Large intestine (tissue), 3 donors: ENCODE measurements at regions not wholly inside any gene's neighbourhood (a gene's known extent, or its start where the extent isn't known, plus 50 kb on each side); places are given as distances from the start of the nearest gene placed in this dataset.
A peak's percentile ranks its signal among the peaks of the same experiment; 100 is the strongest.

Source experiments
- DNase-seq, 2 donors: peaks; one replicate each; pipeline versions ENCODE4 v3.0.0 to v3.0.0-alpha.2; 2013
- H3K27ac ChIP-seq: one replicate; pipeline ENCODE4 v1.5.1; 2013; ENCODE audit warnings: low read length
- H3K27me3 ChIP-seq: 2 replicates; pipeline ENCODE4 v1.6.1; 2013; ENCODE audit warnings: low read length; ENCODE audit not compliant: control insufficient read depth, insufficient read depth
- H3K36me3 ChIP-seq: 2 replicates; pipeline ENCODE4 v1.6.1; 2013; ENCODE audit warnings: low read length; ENCODE audit not compliant: control insufficient read depth, insufficient read depth
- H3K4me1 ChIP-seq: one replicate; pipeline ENCODE4 v1.6.1; 2013; ENCODE audit warnings: low read length; ENCODE audit not compliant: control insufficient read depth, insufficient read depth
- H3K4me3 ChIP-seq: one replicate; pipeline ENCODE4 v1.5.1; 2013; ENCODE audit warnings: low read length
- H3K9me3 ChIP-seq: one replicate; pipeline ENCODE4 v1.6.1; 2013; ENCODE audit warnings: mild to moderate bottlenecking, low read depth, low read length, moderate library complexity; ENCODE audit not compliant: control insufficient read depth
- WGBS: methylation state at CpG from one replicate; pipeline ENCODE4 v1.1.5; 2013; ENCODE audit warnings: low lambda C conversion rate; ENCODE audit not compliant: insufficient coverage; 5-methylcytosine and 5-hydroxymethylcytosine counted together

DNA sequence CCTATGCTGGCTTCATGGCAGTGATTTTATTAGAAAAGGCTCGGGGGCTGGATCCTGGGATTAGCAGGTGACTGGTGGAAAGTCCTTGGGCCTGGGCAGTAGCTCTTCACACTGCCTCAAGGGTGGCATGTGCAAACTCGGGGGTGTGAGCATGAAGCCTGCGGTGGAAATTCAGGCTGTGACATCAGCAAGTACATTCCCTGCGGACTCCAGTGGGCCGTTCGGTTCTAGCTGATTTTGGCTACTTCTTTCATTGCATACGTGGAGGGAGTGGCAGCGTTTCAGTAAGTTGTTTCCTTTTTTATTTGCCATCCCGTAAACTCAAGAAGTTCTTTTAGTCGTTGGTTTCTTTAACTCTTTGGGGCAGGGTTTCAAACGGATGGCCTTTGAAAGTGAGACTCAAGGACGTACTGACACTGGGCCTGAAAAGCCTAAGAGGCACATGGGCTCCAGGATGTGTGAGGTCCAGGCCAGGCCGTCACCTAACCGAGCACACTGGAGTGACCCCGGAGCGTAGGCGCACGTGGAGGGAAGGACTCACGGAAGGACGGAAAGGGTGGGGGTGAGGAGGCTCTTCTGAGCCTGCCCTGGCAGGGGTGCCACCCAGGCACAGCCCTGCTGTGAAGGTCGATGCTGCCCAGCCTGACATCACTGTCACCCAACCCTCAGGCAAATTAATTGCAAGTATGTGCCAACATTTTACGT lies 104.0 kb upstream of the FRMD1 start:
- H3K36me3 ChIP-seq: no peaks in the 10 kb centered on the region
- no peaks in the 10 kb centered on the region for H3K27me3 ChIP-seq
- H3K4me3 ChIP-seq: no peak overlapping the region
- DNase-seq: no peak
- no peak overlapping the region for H3K27ac ChIP-seq
- WGBS: 100% methylated on average over 2 of the region's 22 CpGs
- no peaks in the 10 kb centered on the region for H3K4me1 ChIP-seq
- no peaks in the 10 kb centered on the region for H3K9me3 ChIP-seq

- Histone ChIP-seq H3K9me3 (no peaks in the 10 kb centered on the region), H3K4me3 (no peak overlapping the region), H3K27ac (no peak overlapping the region), H3K27me3 (no peaks in the 10 kb centered on the region), H3K4me1 (no peaks in the 10 kb centered on the region), H3K36me3 (no peaks in the 10 kb centered on the region)
- WGBS: 100% methylated on average over 3 of the region's 8 CpGs
- DNase-seq: no peak
Measured at GRCh38 chr6:168182366-168182765, 103.4 kb upstream of the FRMD1 start.

GRCh38 chr6:168181876-168182275 lies 102.9 kb upstream of the FRMD1 start:
- H3K36me3 ChIP-seq: no peaks in the 10 kb centered on the region
- no peak for DNase-seq
- no peaks in the 10 kb centered on the region for H3K9me3 ChIP-seq
- H3K4me3 ChIP-seq: no peak overlapping the region
- H3K4me1 ChIP-seq: no peaks in the 10 kb centered on the region
- no CpG with 5 or more reads among the region's 11 CpGs for WGBS
- H3K27me3 ChIP-seq: no peaks in the 10 kb centered on the region
- no peak overlapping the region for H3K27ac ChIP-seq

- H3K9me3 ChIP-seq: no peaks in the 10 kb centered on the region
- no peak overlapping the region for H3K4me3 ChIP-seq
- H3K4me1 ChIP-seq: no peaks in the 10 kb centered on the region
- no peaks in the 10 kb centered on the region for H3K36me3 ChIP-seq
- DNase-seq: no peak
- no peaks in the 10 kb centered on the region for H3K27me3 ChIP-seq
- H3K27ac ChIP-seq: no peak overlapping the region
- no CpG with 5 or more reads among the region's 6 CpGs for WGBS
Measured at GRCh38 chr6:168181316-168181715, 102.3 kb upstream of the FRMD1 start.

GRCh38 chr6:168180548-168181011 lies 101.6 kb upstream of the FRMD1 start:
- H3K27me3 ChIP-seq: no peaks in the 10 kb centered on the region
- no peaks in the 10 kb centered on the region for H3K36me3 ChIP-seq
- no peak overlapping the region for H3K4me3 ChIP-seq
- no CpG with 5 or more reads among the region's 19 CpGs for WGBS
- H3K27ac ChIP-seq: no peak overlapping the region
- H3K9me3 ChIP-seq: no peaks in the 10 kb centered on the region
- no peaks in the 10 kb centered on the region for H3K4me1 ChIP-seq
- peak; percentile 74 to 88 for DNase-seq

DNA sequence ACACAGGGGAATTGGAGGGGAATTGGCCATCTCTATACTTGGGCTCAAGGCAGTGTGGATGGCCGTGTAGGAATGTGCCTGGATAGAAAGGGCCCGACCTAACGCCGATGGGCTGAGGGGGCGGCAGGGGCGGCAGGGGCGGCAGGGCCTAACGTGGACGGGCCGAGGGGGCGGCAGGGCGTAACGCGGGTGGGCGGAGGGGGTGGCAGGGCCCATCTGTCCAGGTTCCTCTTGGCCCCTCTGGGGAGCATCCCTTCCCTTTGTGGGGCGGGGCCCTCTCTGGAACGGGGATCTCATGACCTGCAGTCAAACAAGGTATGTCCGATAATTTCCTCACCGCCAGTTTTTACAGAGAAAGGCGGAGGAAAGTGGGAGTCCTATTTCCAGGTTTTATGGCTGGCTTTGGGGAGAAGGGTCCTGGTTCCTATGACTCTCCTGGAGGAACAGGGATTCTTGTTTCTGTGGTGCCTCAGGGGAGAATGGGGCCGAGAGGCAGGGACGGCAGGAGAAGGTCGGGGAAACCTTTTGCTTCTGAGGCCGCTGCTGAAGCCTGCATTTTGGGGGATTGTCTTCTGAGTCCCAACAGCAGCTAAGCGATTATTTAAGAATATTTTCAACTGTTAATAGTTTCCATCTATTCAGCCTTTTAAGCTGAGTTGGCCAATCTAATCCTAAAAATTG lies 100.8 kb upstream of the FRMD1 start:
- Histone ChIP-seq H3K27me3 (no peaks in the 10 kb centered on the region), H3K9me3 (no peaks in the 10 kb centered on the region), H3K36me3 (no peaks in the 10 kb centered on the region), H3K27ac (no peak overlapping the region), H3K4me3 (no peak overlapping the region), H3K4me1 (no peaks in the 10 kb centered on the region)
- DNase-seq: no peak
- no CpG with 5 or more reads among the region's 25 CpGs for WGBS

DNA sequence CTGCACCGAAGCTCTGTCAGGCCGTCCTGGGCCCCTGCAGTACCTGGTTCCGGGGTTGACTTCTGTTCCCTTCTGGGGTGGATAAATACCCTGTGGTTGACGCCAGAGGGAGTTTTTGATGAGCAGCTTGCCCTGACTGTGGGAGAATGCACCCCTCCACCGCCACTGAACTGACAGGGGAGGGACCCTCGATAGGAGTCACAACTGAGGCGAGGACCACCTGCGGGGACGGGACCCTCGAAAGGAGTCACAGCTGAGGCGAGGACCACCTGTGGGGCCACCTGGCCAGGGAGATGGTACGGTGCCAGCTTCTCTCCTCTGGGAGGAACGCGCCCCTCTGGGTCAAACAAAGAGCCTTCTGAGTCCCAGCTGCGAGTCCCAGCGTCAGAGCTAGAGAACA lies 100.1 kb upstream of the FRMD1 start:
- no CpG with 5 or more reads among the region's 16 CpGs for WGBS
- Histone ChIP-seq H3K27me3 (no peaks in the 10 kb centered on the region), H3K27ac (no peak overlapping the region), H3K9me3 (no peaks in the 10 kb centered on the region), H3K4me1 (no peaks in the 10 kb centered on the region), H3K4me3 (no peak overlapping the region), H3K36me3 (no peaks in the 10 kb centered on the region)
- DNase-seq: no peak

GRCh38 chr6:168177103-168177891 lies 98.3 kb upstream of the FRMD1 start:
- no CpG with 5 or more reads among the region's 8 CpGs for WGBS
- Histone ChIP-seq H3K27ac (no peak overlapping the region), H3K4me1 (no peaks in the 10 kb centered on the region), H3K36me3 (no peaks in the 10 kb centered on the region), H3K4me3 (no peak overlapping the region), H3K9me3 (no peaks in the 10 kb centered on the region), H3K27me3 (no peaks in the 10 kb centered on the region)
- no peak for DNase-seq

GRCh38 chr6:168171673-168172353 lies 92.8 kb upstream of the FRMD1 start:
- H3K4me3 ChIP-seq: no peak overlapping the region
- peak overlapping the region; percentile 1 for H3K27ac ChIP-seq
- peak; percentile 56 to 82 for DNase-seq
- peaks cover 2% of the 10 kb centered on the region for H3K4me1 ChIP-seq
- H3K27me3 ChIP-seq: no peaks in the 10 kb centered on the region
- H3K36me3 ChIP-seq: no peaks in the 10 kb centered on the region
- 30% methylated on average over 2 of the region's 4 CpGs for WGBS
- no peaks in the 10 kb centered on the region for H3K9me3 ChIP-seq
